H1 (cell line): ENCODE measurements at regions not wholly inside any gene's neighbourhood (a gene's known extent, or its start where the extent isn't known, plus 50 kb on each side); places are given as distances from the start of the nearest gene placed in this dataset.

Source experiments
- CTCF ChIA-PET: fragments of 300-600 bp; sonication (Branson Sonifier 250); formaldehyde crosslinking; loops from one replicate; lab custom pipeline; 2021; ENCODE audit not compliant: partially characterized antibody; lab: Charles Lee
- POLR2A ChIA-PET: fragments of 300-600 bp; sonication (Branson Sonifier 250); formaldehyde crosslinking; loops from one replicate; lab custom pipeline; 2021; ENCODE audit warnings: inconsistent platforms; ENCODE audit not compliant: partially characterized antibody; lab: Charles Lee
- DNase-seq, 2 experiments: peaks; one replicate each; pipeline versions ENCODE4 v3.0.0 to v3.0.0-alpha.2; 2010 to 2022; ENCODE audit warnings: low spot score in 2 of 2, low read depth in 1 of 2, mixed read lengths in 1 of 2
- FAIRE-seq: peaks from 2 replicates; lab custom pipeline; 2011; peaks lifted over from hg19 to GRCh38; lab: Jason Lieb, UNC
- H2AFZ ChIP-seq: 2 replicates; pipeline ENCODE4 v1.8.1; 2012; ENCODE audit warnings: low read length, inconsistent platforms
- H2AK5ac ChIP-seq: 2 replicates; pipeline ENCODE4 v1.6.1; 2013; ENCODE audit warnings: low read depth, low read length
- H2BK120ac ChIP-seq: replicated peaks from 2 replicates; pipeline ENCODE3; 2013; ENCODE audit warnings: low read depth, low read length, inconsistent platforms
- H2BK12ac ChIP-seq: 2 replicates; pipeline ENCODE4 v1.6.1; 2013; ENCODE audit warnings: low read depth, low read length
- H2BK15ac ChIP-seq: 2 replicates; pipeline ENCODE4 v1.6.1; 2013; ENCODE audit warnings: low read length
- H2BK20ac ChIP-seq: 2 replicates; pipeline ENCODE4 v1.6.1; 2013; ENCODE audit warnings: low read length
- H2BK5ac ChIP-seq: 2 replicates; pipeline ENCODE4 v1.6.1; 2013; ENCODE audit warnings: low read depth, low read length
- H3K14ac ChIP-seq: 2 replicates; pipeline ENCODE4 v1.6.1; 2013; ENCODE audit warnings: inconsistent platforms; ENCODE audit not compliant: insufficient read length
- H3K18ac ChIP-seq: 2 replicates; pipeline ENCODE4 v1.6.1; 2013; ENCODE audit warnings: low read length; ENCODE audit errors: extremely low read depth
- H3K23ac ChIP-seq: 2 replicates; pipeline ENCODE4 v1.6.1; 2013; ENCODE audit warnings: inconsistent platforms; ENCODE audit not compliant: insufficient read length
- H3K23me2 ChIP-seq: 2 replicates; pipeline ENCODE4 v1.6.1; 2013; ENCODE audit warnings: low read depth, low read length
- H3K27ac ChIP-seq: 2 replicates; pipeline ENCODE4 v1.6.1; 2011; ENCODE audit warnings: low read depth, low read length, inconsistent platforms
- H3K27me3 ChIP-seq, 4 experiments: replicated peaks in 1 of 4; 1 replicate in 1 of 4; 2 replicates in 3 of 4; pipeline versions ENCODE4 v1.6.1 to v1.8.1; 2011 to 2013; ENCODE audit warnings: low read length in 3 of 4, mild to moderate bottlenecking in 3 of 4, inconsistent platforms in 2 of 4, mixed read lengths in 2 of 4, moderate library complexity in 1 of 4; ENCODE audit not compliant: control insufficient read depth in 3 of 4, insufficient read depth in 3 of 4; ENCODE audit errors: extremely low read depth in 1 of 4
- H3K36me3 ChIP-seq, 4 experiments: 2 replicates each; pipeline versions ENCODE4 v1.6.1 to v1.8.1; 2011 to 2013; ENCODE audit warnings: mild to moderate bottlenecking in 4 of 4, low read length in 3 of 4, moderate library complexity in 2 of 4, control low read depth in 1 of 4, inconsistent platforms in 1 of 4; ENCODE audit not compliant: insufficient read depth in 4 of 4, control insufficient read depth in 2 of 4
- H3K4ac ChIP-seq: replicated peaks from 2 replicates; pipeline ENCODE3; 2013; ENCODE audit warnings: low read length, low read depth, mixed read lengths, inconsistent platforms; ENCODE audit not compliant: insufficient read length
- H3K4me1 ChIP-seq, 4 experiments: replicated peaks in 1 of 4; 1 replicate in 1 of 4; 2 replicates in 3 of 4; pipeline versions ENCODE4 v1.6.1 to v1.8.1; 2011 to 2013; ENCODE audit warnings: low read length in 3 of 4, inconsistent platforms in 2 of 4, mixed read lengths in 1 of 4; ENCODE audit not compliant: insufficient read depth in 4 of 4, control insufficient read depth in 3 of 4
- H3K4me2 ChIP-seq, 2 experiments: 2 replicates each; pipeline versions ENCODE4 v1.6.1 to v1.8.1; 2011 to 2013; ENCODE audit warnings: low read depth in 2 of 2, low read length in 2 of 2, control low read depth in 1 of 2, inconsistent platforms in 1 of 2, mild to moderate bottlenecking in 1 of 2; ENCODE audit not compliant: insufficient read depth in 1 of 2
- H3K4me3 ChIP-seq, 4 experiments: fragments of 200-600, 300-600 bp in 1 of 4; sonication (generic), shearing (Covaris generic), sonication (Bioruptor Twin) in 1 of 4; 2 replicates each; pipeline versions ENCODE4 v1.5.1 to v1.8.1; 2011 to 2016; ENCODE audit warnings: low read length in 4 of 4, low read depth in 3 of 4, control low read depth in 2 of 4, inconsistent platforms in 2 of 4, mild to moderate bottlenecking in 2 of 4, mixed read lengths in 1 of 4, moderate library complexity in 1 of 4; ENCODE audit not compliant: insufficient read depth in 2 of 4; ENCODE audit errors: extremely low read depth in 1 of 4
- H3K56ac ChIP-seq: replicated peaks from 2 replicates; pipeline ENCODE3; 2013; ENCODE audit warnings: low read depth, mild to moderate bottlenecking, mixed read lengths, low read length, inconsistent platforms; ENCODE audit not compliant: insufficient read length
- H3K79me1 ChIP-seq: 2 replicates; pipeline ENCODE4 v1.6.1; 2013; ENCODE audit warnings: low read depth, low read length, control low read depth
- H3K79me2 ChIP-seq, 2 experiments: 2 replicates each; pipeline versions ENCODE4 v1.6.1 to v1.8.1; 2012 to 2013; ENCODE audit warnings: low read length in 2 of 2, mild to moderate bottlenecking in 2 of 2, inconsistent platforms in 1 of 2; ENCODE audit not compliant: insufficient read depth in 2 of 2, control insufficient read depth in 1 of 2
- H3K9ac ChIP-seq, 4 experiments: replicated peaks in 1 of 4; 1 replicate in 1 of 4; 2 replicates in 3 of 4; pipeline versions ENCODE4 v1.6.1 to v1.8.1; 2011 to 2013; ENCODE audit warnings: low read depth in 3 of 4, low read length in 3 of 4, control low read depth in 2 of 4, mild to moderate bottlenecking in 2 of 4, moderate library complexity in 2 of 4, inconsistent platforms in 1 of 4; ENCODE audit errors: extremely low read depth in 1 of 4
- H3K9me3 ChIP-seq, 2 experiments: 2 replicates each; pipeline versions ENCODE4 v1.6.1 to v1.8.1; 2012 to 2013; ENCODE audit warnings: mild to moderate bottlenecking in 2 of 2, moderate library complexity in 2 of 2, control low read depth in 1 of 2, inconsistent platforms in 1 of 2, low read depth in 1 of 2, low read length in 1 of 2, mixed read lengths in 1 of 2; ENCODE audit not compliant: insufficient read depth in 2 of 2
- H4K20me1 ChIP-seq, 2 experiments: replicated peaks in 1 of 2; 2 replicates each; pipeline versions ENCODE3 to v1.8.1; 2011 to 2013; ENCODE audit warnings: inconsistent platforms in 2 of 2, low read length in 2 of 2, mild to moderate bottlenecking in 1 of 2; ENCODE audit not compliant: insufficient read depth in 2 of 2, control insufficient read depth in 1 of 2
- H4K5ac ChIP-seq: 2 replicates; pipeline ENCODE4 v1.6.1; 2013; ENCODE audit warnings: low read length, low read depth, mixed read lengths, inconsistent platforms; ENCODE audit not compliant: insufficient read length
- H4K8ac ChIP-seq: 2 replicates; pipeline ENCODE4 v1.8.0; 2013; ENCODE audit warnings: mild to moderate bottlenecking, moderate library complexity, low read length, inconsistent platforms; ENCODE audit not compliant: insufficient read depth; ENCODE audit errors: extremely low read depth
- H4K91ac ChIP-seq: replicated peaks from 2 replicates; pipeline ENCODE3; 2013; ENCODE audit warnings: low read length, mixed read lengths, inconsistent platforms; ENCODE audit not compliant: insufficient read length
- CEBPB ChIP-seq: IDR thresholded peaks from 2 replicates; pipeline ENCODE4 v1.6.1; 2012; ENCODE audit warnings: low read depth, low read length
- EZH2 ChIP-seq: fragments of 200-600 bp; sonication (generic); IDR thresholded peaks from 2 replicates; pipeline ENCODE4 v1.7.1; 2012; ENCODE audit warnings: low read depth, mild to moderate bottlenecking, moderate library complexity, low read length, inconsistent platforms; ENCODE audit not compliant: severe bottlenecking
- NRF1 ChIP-seq: IDR thresholded peaks from 2 replicates; pipeline ENCODE4 v1.6.1; 2011; ENCODE audit warnings: mild to moderate bottlenecking, low read depth, low read length, improper control_type of control experiment
- SRF ChIP-seq: IDR thresholded peaks from 2 replicates; pipeline ENCODE4 v1.6.1; 2011; ENCODE audit warnings: mild to moderate bottlenecking, low read depth, low read length, moderate library complexity
- WGBS, 2 experiments: shearing (Covaris generic) in 1 of 2; methylation state at CpG; one replicate each; pipeline versions ENCODE4 v1.1.6 to v1.1.7; 2013 to 2015; ENCODE audit warnings: low lambda C conversion rate in 2 of 2, mixed read lengths in 2 of 2, inconsistent platforms in 1 of 2, low coverage in 1 of 2, missing lambda C conversion rate in 1 of 2; ENCODE audit not compliant: insufficient replicate concordance in 2 of 2, insufficient coverage in 1 of 2, insufficient read length in 1 of 2; ENCODE audit errors: extremely low coverage in 1 of 2, missing lambda C conversion rate in 1 of 2; 5-methylcytosine and 5-hydroxymethylcytosine counted together

DNA sequence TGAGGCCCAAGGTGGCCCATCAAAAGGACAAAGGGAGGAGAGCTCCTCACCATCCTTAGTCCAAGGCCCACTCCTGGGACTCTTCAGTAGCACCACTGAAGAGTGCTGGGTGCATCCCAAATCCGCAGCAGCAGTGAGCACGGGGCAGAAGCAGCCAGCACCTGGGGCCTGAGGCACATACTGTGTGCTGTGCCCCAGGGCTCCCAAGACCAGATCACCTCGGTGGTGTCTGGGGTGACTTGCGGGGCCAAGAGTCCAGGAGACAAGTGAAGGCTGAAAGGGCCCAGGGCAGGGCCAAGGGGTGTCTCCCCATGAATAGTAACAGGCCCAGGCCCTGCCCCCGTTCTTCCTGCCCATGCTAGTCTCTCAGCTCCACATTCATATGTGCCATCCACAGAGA is 59.9 kb upstream of the INSIG1 start:
- WGBS, 2 experiments: 95% methylated on average over 5 of the region's 5 CpGs; no CpG with 5 or more reads in 1 of the 2 experiments
- H3K9ac ChIP-seq: no peak overlapping the region
- H3K27me3 ChIP-seq: no peaks in the 10 kb centered on the region
- H3K18ac ChIP-seq: no peak overlapping the region
- DNase-seq (no peak), FAIRE-seq (no peak)
- no peak overlapping the region for H3K23ac ChIP-seq
- H3K9me3 ChIP-seq: peaks cover 0 to 6% of the 10 kb centered on the region in 2 experiments; a peak in 1 of 4 replicates
- no peak overlapping the region for H3K4me2 ChIP-seq
- H2AK5ac ChIP-seq: no peak overlapping the region
- no peak overlapping the region for H3K14ac ChIP-seq
- no peak overlapping the region for H4K91ac ChIP-seq
- no peak overlapping the region for H3K27ac ChIP-seq
- peak overlapping the region; percentile 68; the same call in 1 of the 2 replicates for H4K8ac ChIP-seq
- H3K23me2 ChIP-seq: no peaks in the 10 kb centered on the region
- H4K5ac ChIP-seq: no peak overlapping the region
- no peaks in the 10 kb centered on the region for H3K79me2 ChIP-seq
- no peak overlapping the region for H2BK12ac ChIP-seq
- no peak for TF ChIP-seq SRF
- no peak for TF ChIP-seq NRF1
- TF ChIP-seq EZH2: no peak
- TF ChIP-seq CEBPB: no peak
- H3K4ac ChIP-seq: no peak overlapping the region
- H2BK20ac ChIP-seq: no peak overlapping the region
- no peak overlapping the region for H3K56ac ChIP-seq
- H3K4me1 ChIP-seq: peaks cover 0 to 3% (median 0%) of the 10 kb centered on the region in 4 experiments; a peak in 1 of 7 replicates
- no peak overlapping the region for H2AFZ ChIP-seq
- no peak overlapping the region for H2BK15ac ChIP-seq
- no peak overlapping the region for H3K4me3 ChIP-seq
- no peaks in the 10 kb centered on the region for H3K79me1 ChIP-seq
- no peaks in the 10 kb centered on the region for H4K20me1 ChIP-seq
- POLR2A ChIA-PET: no interaction called here
- CTCF ChIA-PET: interaction anchor here (0.5 to 1.4 kb wide), 3 partner anchors 8 to 10 kb away, joined by 3 to 4 read pairs (median 3); no protein-coding TSS in a partner anchor
- H2BK5ac ChIP-seq: no peak overlapping the region
- H2BK120ac ChIP-seq: no peak overlapping the region
- H3K36me3 ChIP-seq: no peaks in the 10 kb centered on the region
